GM21737 (cell line): ENCODE measurements at regions not wholly inside any gene's neighbourhood (a gene's known extent, or its start where the extent isn't known, plus 50 kb on each side); places are given as distances from the start of the nearest gene placed in this dataset.
"Not testable (repeated sequence)": the region's sequence is repeated elsewhere in the genome, so short reads cannot be mapped to it uniquely, and the experiment has no call there.

Experiments used
- ATAC-seq: cut with Tn5 transposase; IDR thresholded peaks from one replicate; pipeline ENCODE4 v1.9.1; 2021; ENCODE audit warnings: mild to moderate bottlenecking, moderate library complexity; ENCODE audit not compliant: unreplicated experiment

DNA sequence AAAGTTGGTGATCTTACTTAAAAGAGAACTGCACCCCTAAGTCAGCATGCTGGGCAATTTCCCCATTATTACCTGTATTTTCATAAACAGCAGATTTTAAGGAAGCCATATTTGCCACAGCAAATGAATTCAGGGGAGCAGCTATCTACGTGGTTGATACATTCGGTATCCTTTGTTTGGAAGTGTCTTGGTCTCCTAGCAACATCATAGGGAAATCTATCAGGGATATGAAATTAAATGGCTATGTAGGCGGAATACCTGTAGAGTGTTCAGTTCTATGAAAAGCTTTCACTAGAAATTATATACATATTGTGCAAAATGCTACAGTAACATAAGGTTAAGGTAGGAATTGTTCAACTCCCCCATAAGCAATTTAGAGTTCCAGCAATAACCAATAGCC lies 157.2 kb upstream of the EMCN start:
- ATAC-seq, result no peak

DNA sequence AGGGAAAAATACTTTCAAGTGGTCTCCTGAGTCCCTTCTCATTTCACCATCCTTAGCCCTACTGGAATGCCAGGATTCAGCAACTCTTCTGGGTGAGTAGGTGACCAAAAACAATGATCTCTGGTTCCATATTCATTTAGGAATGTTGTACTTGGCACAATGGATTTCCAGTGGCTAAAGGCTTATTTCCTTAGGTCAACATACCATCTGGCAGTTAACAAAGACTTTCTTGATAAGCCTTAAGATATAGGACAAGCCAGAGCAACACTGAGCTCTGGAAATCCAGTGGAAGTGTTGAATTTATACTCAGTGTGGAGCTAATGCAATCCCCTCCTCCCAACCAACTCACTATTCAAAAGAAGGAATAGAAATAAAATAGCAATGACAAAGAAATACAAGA lies 139.4 kb upstream of the EMCN start:
- ATAC-seq, result no peak

DNA sequence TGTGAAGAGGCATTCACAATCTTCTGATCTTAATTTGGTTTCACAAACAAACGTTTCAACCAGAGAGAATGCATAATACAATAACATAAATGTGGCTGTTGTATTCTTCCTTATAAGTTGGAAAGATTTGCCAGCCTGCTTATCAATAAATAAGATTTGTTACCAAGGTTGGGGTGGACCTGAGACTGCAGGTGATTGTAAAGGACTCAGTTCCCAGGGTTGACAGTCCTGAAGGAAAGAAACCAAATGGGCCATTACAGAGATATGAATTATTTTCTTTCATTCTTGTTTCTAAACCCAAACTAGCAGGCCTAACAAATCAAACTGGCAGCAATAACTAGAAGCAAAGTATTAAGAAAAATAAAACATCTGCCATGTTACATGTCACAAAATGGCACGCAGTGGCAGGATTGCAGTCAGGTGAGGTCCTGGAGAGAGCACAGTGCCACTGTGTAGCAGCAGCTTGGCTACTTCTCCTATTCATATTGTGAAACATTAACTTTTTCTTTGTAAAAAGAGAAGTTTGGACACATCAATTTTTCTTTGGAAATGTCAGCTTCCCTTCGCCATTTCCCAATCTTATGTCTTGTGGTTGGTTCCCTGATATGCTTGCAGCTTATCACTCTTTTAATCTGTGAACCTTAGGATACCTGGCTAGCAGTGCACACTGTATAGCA lies 133.8 kb upstream of the EMCN start:
- no peak for ATAC-seq

DNA sequence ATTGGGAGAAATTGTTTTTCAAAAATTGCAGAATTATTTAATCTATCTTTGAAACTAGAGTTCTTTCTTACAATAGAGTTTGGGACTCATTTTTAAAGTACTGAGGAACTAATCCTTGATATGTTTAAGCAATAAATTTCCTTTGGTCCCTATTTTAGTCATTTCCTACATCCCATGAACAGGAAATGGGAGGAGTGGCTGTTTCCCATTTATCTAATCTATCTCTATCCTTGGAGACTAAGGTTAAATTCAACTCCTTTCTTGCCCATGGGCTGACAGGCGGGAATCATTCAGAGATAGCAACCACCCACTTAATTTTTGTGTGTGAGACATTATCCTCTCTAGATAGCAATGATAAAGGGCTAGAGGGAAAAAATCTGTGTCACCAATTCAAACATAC lies 131.6 kb upstream of the EMCN start:
- no peak for ATAC-seq

DNA sequence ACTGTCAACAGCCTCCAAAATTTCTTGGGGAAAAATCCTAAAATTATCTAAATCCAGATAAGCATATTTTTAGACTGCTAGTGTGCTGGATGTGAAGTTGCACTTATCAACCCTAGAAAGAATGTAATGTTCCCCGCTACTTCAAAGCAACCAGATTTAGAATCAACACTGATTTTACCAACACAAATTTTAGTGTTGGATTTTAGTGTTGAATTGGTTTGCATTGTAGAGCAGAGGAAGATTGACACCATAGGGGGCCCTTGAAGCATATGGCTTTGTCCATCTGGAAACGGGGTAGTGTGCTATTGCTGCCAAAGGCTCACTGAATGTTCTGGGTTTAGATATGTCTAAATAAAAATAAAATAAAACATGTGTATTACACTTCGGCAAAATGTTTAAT lies 126.3 kb upstream of the EMCN start:
- no peak for ATAC-seq

DNA sequence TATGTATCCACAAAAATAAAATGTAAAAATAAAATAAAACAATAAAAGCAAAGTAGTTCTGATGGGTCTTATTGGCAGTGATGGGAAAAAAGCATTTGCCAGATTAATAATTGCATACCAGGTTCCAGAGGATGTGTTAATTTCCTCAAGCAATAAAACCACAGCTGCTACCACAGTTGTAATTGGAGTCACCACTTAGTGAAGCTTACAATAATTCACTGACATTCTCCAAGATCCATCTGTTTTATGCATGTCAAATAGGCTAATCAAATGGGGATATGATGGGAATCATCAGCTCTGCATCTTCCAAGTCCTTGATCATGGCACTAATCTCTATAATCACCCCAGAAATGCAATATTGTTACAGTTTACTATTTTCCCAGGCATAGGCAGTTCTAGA lies 123.5 kb upstream of the EMCN start:
- ATAC-seq, result no peak

DNA sequence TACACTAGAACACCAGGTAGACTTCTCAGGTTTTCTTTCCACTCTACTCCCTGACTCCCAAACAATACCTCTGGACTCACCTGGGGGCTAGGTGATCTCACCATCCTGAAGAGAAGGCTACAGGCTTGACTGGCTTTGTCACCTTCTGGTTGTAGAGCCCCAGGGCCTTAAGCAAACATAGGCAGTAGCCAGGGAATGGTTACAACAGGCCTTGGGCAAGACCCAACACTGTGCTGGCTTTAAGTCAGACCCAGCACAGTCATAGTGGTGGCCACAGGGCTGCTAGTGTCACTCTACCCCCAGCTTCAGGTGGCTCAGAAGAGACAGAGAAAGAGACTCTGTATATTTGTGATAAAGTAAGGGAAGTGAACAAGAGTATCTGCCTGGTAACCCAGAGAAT lies 118.1 kb upstream of the EMCN start:
- ATAC-seq, result no peak

DNA sequence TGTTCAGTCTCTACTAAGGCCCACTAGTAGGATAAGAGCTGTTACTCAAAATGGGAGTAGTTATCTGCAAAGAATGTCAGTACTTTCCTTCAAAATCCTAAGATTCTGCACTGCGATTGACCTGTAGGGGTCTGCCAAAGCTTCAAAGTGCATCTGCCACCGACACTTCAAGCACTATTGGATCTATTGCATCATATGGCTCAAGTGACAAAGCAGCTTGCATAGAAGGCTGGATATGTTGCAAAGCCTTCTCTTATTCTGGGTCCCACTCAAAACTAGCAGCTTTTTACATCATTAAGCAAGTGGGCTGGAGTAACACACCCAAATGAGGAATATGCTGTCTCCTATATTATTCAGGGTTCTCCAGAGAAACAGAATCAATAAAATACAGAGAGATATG lies 115.4 kb upstream of the EMCN start:
- ATAC-seq, result no peak

DNA sequence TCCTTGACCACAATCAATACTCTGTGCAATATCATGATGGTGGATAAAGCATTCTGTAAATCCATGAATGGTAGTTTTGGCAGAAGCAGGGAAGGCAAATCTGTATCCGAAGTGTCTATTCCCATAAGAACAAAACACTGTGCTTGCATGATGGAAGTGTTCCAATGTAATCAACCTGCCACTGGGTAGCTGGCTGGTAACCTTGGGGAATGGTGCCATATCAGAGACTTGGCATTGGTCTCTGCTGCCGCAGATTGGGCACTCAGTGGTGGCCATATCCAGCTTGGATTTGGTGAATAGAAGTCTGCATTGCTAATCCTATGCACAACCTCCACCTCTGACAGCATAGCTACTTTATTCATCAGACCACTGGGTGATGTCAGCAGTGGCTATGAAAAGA lies 114.3 kb upstream of the EMCN start:
- no peak for ATAC-seq

DNA sequence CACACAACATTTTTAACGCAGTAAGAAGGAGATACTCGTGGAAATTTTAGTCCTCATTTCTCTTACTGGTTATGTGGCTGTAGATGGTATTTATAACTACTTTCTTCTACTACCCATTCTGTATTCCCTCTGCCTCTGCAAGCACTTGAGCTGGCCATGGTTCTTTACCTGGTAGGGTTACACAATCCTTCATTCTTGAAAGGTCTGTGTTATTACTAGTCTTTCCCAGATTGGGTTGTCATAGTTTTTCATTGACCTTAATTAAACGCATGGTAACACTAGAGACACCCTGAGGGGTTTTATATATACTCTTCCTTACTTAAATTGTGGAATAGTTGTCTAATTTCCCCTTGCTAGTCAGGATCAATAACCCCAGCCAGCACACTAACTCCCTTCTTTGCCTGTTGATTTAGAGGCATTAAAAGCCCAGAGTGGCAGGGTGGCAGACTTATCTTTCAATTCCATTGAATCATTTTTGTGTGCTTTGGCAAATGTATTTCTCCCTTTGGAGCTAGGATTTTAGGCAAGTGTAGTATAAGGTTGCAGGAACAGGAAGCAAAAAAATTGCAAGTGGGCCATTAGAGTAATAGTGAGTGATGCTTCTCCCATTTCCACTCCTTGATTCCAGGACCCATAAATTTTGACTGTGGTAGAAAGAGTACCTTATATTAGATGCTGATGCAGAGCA lies 113.6 kb upstream of the EMCN start:
- ATAC-seq, result no peak

DNA sequence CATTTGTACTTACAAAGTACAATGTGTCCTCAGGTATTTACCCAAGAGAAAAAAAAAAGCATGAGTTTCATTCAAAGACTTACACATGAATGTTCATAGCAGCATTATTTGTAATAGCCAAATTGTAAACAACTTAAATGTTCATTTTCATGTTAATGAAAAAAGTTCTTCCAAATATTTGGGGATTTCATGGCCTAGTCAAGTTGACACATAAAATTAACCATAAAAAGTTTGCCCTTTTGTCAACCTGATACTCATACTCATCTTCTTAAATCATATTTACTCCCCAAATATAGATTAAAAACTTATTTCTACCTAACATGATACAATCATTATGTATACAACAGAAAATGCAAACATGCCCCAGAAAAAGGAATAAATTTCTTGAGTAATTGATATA lies 112.5 kb upstream of the EMCN start:
- ATAC-seq, result no peak

DNA sequence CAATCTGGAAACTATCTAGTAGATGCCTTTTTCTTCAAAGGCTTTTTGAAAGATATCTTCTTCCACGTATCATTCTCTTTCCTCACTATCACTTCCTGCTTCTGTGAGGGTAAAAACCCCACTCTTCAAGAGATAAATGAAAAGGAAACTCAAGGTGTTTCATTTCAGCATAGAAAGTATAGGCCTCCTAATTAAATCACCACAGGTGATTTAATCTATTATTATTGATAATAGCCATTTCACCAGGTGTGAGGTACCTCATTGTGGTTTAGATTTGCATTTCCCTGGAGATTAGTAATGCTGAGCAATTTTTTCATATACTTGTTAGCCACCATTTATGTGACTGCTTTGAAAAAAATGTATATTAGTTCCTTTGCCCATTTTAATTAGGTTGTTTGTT lies 92.0 kb upstream of the EMCN start:
- no peak for ATAC-seq

DNA sequence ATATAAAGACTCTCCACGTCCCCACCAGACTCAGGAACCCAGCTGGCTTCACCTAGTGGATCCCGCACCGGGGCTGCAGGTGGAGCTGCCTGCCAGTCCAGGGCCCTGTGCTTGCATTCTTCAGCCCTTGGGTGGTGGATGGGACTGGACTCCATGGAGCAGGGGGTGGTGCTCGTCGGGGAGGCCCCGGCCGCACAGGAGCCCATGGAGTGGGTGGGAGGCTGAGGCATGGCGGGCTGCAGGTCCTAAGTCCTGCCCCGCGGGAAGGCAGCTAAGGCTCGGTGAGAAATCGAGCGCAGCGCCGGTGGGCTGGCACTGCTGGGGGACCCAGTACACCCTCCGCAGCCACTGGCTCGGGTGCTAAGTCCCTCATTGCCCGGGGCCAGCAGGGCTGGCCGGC lies 90.8 kb upstream of the EMCN start:
- ATAC-seq, result not testable (repeated sequence)

DNA sequence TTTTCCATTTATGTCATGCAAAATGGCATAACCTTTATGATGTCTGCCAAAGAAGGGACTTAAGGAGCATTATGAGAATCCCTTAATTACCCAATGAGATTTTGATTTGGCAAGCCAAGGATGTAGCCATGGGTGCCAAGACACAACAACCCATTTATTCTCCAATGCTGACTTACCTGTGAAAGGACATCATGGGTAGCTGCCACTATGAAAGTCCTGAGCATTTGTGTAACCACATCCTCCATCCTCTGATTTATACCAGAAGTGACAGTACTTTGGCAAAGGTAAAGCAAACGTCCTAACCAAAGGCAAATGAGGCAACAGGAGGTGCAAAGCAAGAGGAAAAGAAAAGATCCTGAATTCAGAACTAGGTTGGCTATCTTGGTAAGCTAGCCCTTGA lies 87.3 kb upstream of the EMCN start:
- no peak for ATAC-seq

DNA sequence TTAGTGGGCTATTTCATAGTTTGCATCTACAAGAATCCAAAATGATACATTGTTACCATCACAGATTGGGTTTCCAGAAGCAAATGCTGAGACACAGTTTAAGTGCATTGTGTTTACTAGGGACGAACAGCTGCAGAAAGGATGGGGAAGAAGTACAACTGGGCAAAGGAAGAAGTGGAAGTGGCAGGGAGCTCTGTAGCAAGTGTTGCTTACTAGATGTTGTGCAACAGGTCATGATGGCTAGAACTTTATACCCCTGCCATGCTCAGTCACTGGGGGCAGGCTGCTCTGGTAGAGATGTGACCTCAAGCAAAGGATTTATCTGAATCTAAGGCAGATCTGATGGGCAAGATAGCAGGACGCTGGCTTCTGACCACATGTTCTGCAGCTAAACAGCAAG lies 76.1 kb upstream of the EMCN start:
- no peak for ATAC-seq

DNA sequence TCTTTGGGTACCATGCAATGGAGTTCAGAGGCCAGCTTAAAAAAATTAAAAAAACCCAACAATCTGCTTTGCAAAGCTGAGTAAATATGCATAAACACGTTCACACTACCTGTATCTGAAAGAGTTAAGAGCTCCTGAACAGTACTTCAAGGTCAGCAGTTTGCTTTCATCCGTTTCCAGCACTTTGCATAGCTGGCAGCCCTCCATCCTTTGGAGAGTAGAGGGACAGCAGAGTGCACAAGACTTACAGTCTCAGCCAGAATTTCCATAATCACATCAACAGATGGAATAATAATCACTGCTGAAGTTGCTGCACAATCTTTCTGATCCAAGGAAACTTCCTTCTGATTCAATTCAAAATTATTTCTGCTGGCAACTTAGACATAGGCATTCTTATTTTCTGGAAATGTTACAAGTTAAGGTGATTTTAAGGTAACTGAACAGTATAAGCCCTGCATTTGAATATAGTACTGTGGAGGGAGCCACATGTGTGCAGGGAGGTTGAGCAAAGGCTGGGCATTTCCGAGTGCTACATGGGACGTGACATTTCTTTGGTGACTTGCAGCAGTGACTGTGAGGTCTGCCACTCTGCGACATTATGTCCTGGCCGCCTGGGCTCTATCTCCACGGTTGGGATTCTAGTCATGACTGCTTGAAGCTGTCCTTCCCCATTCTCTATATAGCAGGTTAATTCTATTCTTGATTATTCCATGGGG lies 73.5 kb upstream of the EMCN start:
- no peak for ATAC-seq

DNA sequence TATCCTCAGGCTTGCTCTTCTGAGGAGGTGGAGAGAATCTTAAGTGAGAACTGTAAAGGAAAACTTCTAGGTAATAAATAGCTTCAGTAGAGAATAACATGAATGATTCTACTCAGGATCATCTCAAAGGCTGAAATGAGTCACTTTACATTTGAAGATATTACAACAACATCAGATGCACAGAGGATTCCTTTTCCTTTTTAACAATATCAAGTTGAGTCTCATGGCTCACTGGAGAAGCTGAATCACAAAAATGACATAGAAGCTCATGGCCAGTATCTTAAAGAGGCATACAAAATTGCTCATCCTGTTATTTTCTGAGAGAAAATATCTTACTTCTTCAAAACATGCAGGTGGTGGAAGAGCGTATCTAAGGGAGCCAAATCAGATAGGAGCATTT lies 72.5 kb upstream of the EMCN start:
- ATAC-seq, result no peak

DNA sequence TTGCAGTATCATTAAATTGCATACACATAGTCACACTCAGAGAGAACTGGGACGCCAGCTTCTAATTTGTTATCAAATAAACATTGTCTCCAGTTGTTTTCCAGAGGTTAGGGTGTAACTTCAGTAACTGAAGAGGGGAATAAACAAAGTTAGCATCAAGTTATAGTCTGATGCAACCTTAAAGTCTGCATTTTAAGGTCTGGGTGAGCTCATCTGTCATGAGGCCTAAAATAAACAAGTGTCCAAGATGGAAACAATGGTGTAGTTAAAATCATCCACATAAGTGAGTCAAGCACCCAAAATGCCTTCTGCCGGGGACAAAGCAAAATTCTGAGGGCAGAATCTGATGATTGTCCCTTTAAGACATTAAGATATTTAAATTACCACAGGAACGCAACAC lies 70.3 kb upstream of the EMCN start:
- no peak for ATAC-seq

DNA sequence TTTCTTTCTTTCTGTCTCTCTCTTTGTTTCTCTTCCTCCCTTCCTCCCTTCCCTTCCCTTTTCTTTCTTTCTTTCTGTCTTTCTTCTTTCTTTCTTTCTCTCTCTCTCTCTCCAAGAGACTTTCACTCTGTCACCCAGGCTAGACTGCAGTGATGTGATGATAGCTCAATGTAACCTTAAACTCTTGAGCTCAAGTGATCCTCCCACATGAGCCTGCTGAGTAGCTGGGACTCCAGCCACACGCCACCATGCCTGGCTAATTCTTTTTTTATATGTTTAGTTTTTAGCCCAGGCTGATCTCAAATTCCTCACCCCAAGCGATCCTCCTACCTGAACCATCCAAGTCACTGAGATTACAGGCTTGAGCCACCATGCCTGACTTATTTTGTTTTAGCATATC lies 64.3 kb upstream of the EMCN start:
- ATAC-seq, result no peak

DNA sequence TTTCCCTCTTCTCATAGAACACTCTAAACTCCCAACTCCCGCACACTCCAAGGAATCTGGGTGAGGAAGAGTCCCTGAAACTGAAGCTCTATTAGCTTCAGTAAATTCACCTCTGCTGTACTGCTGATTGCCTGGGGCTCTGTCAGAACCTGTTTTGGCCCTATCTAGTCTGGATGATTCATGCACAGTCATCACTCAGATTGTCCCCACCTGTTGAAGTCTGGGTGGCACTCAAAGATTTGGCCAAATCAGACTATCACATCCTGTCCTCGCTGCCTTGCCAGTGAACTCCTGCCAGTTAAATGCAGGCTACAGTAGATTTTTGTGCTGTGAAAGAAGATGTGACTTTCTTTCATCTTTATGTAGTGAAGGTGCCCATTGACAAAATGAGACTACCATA lies 63.5 kb upstream of the EMCN start:
- no peak for ATAC-seq

DNA sequence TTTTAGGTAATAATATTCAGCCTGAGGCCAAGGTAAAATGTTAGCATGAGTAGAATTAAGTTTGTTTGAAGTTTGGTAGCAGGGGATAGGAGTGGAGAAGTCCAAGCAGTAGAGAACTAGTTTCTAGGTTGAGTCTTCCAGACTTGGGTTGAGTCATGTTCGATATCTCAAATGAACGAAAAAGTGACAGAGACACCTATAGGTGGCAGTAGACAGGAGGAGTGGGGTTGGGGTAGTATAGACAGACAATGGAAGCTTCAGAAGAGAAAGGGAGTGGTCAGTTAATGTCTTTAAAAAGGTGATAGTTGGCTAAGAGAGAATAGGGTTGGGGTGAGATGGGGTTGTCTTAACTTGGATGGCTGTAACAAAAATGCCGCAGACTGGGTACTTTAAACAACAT lies 58.7 kb upstream of the EMCN start:
- no peak for ATAC-seq

DNA sequence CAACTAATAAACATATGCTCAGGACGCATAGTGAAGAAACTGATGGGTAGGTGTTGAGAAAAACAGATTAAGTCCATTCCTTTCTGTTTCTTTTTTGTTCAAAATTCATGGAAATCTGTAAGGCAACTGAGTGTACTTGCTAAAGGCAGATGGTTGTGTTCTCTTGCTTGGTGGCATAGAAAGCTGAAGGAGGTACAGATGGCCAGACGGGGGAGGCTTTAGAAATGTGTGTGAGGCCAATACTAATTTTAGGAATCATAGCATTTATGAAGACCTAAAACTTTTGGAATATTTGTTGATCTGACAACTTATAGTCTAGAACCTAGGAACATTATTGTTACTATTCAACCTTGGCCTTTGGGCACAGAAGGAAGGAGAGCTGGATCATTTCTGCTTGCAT lies 56.8 kb upstream of the EMCN start:
- ATAC-seq, result no peak
